ENCODE measurements at regions not wholly inside any gene's neighbourhood (a gene's known extent, or its start where the extent isn't known, plus 50 kb on each side); places are given as distances from the start of the nearest gene placed in this dataset.

GRCh38 chr11:62020661-62021060 is 53.2 kb upstream of the FTH1 start:
- intact Hi-C loops (cut with DNase I) = no loop called here
- no peak for TF ChIP-seq CTCF (IDR thresholded peaks at IDR 0.05)
- ATAC-seq = no peak

DNA sequence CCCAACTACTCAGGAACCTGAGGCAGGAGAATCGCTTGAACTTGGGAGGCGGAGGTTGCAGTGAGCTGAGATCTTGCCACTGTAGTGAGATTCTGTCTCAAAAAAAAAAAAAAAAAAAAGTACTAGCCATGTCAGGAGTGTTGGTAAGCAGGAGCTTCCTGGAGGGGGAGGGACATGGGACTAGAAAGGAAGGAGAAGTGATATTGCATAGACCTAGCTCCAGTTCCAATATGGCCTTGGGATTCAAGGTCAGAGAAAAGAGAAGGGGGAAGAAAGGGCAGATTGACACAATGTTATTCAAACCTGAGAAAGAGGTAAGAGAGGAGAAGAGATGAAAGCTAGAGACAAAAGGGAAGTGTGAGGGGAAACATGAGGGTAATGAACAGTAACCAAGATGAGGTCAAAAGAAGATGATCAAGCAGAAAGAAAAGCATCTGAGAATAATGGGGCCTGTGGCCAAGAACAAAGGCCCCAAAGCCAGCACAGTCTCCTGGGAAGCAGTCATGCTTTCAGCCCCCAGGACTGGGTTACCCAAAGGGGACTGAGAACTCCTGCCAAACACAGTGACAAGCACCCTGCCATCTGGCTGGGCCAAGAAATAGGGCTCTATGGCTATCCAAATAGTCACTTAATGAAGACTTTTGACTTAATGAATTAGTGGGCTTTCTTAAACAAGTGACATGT is 51.7 kb upstream of the FTH1 start:
- DNase-seq = no peak
- Histone ChIP-seq H3K4me3 (no peak overlapping the region), H3K27me3 (ENCODE audit: low read depth) (no peaks in the 10 kb centered on the region), H3K9me3 (peaks cover 3% of the 10 kb centered on the region), H3K36me3 (no peaks in the 10 kb centered on the region), H3K4me1 (no peaks in the 10 kb centered on the region), H3K27ac (peak overlapping the region; percentile 53)
- intact Hi-C loops (cut with DNase I) = no loop called here
- TF ChIP-seq CTCF (IDR thresholded peaks at IDR 0.05) = no peak
- peak; percentile 42 to 55 for ATAC-seq

More at GRCh38 chr11:62020661-62021060, 53.2 kb upstream of the FTH1 start:
- DNase-seq = no peak
- Histone ChIP-seq H3K27ac (no peak overlapping the region), H3K27me3 (ENCODE audit: low read depth) (no peaks in the 10 kb centered on the region), H3K4me3 (no peak overlapping the region), H3K36me3 (no peaks in the 10 kb centered on the region), H3K4me1 (peaks cover 12% of the 10 kb centered on the region), H3K9me3 (peaks cover 3% of the 10 kb centered on the region)

DNA sequence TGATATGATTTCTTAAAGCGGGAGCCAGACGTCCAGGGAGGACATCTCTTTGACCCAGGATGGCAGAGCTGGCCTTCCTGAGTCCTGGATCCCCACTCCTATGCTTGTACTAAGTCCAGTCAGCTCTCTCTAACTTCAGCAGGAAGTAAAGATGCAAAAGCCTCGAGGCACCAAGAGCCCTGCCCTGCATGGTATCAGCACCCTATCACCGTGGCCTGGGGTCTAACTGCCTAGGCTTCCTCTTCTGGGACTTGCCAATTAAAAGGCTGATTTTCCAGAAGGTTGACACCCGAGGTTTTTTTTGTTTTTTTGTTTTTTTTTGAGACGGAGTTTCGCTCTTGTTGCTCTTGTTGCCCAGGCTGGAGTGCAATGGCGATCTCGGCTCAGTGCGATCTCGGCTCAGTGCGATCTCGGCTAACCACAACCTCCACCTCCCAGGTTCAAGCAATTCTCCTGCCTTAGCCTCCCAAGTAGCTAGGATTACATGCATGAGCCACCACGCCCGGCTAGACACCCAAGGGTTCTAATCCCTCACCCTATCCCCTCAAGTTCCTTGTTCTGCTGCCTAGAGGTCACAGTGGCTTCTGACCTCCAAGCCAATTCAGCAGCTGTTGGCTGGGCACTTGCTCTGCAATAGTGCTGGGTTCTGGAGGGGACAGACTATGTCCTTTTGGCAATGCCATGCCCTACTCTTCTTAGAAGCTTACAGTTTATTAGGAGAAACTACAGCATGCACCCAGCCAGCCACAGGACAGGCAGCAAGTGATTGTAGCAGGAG is 50.6 kb upstream of the FTH1 start:
- DNase-seq (peak; percentile 65), ATAC-seq (peak; percentile 54 to 79)
- no peaks in the 10 kb centered on the region for H3K27me3 ChIP-seq (ENCODE audit: low read depth)
- H3K9me3 ChIP-seq = peaks cover 3% of the 10 kb centered on the region
- no peaks in the 10 kb centered on the region for H3K4me1 ChIP-seq
- TF ChIP-seq CTCF (IDR thresholded peaks at IDR 0.05) = no peak
- H3K36me3 ChIP-seq = no peaks in the 10 kb centered on the region
- no peak overlapping the region for H3K4me3 ChIP-seq
- peak overlapping the region; percentile 53 for H3K27ac ChIP-seq
- intact Hi-C loops (cut with DNase I) = no loop called here

Measured in lower lobe of right lung (tissue), 2 donors.